Parathyroid adenoma (tissue), 2 donors: ENCODE measurements at regions not wholly inside any gene's neighbourhood (a gene's known extent, or its start where the extent isn't known, plus 50 kb on each side); places are given as distances from the start of the nearest gene placed in this dataset.

Source experiments
- H2AFZ ChIP-seq: fragments of 300-600 bp; sonication (generic); one replicate; pipeline ENCODE4 v1.7.0; 2017; ENCODE audit warnings: antibody characterized with exemption, mild to moderate bottlenecking
- H3K27ac ChIP-seq: fragments of 300-600 bp; sonication (generic); one replicate; pipeline ENCODE4 v1.7.0; 2017
- H3K27me3 ChIP-seq: fragments of 300-600 bp; sonication (generic); one replicate; pipeline ENCODE4 v1.7.0; 2017; ENCODE audit warnings: low read length; ENCODE audit not compliant: control insufficient read depth, insufficient read depth
- H3K36me3 ChIP-seq: fragments of 300-600 bp; sonication (generic); one replicate; pipeline ENCODE4 v1.7.0; 2017; ENCODE audit warnings: low read length; ENCODE audit not compliant: control insufficient read depth, insufficient read depth
- H3K4me1 ChIP-seq: fragments of 300-600 bp; sonication (generic); one replicate; pipeline ENCODE4 v1.7.0; 2017; ENCODE audit warnings: control low read depth
- H3K4me2 ChIP-seq: fragments of 300-600 bp; sonication (generic); one replicate; pipeline ENCODE4 v1.7.0; 2017; ENCODE audit warnings: low read length
- H3K4me3 ChIP-seq: fragments of 300-600 bp; sonication (generic); one replicate; pipeline ENCODE4 v1.7.0; 2017; ENCODE audit warnings: low read depth, low read length
- H3K79me2 ChIP-seq: fragments of 300-600 bp; sonication (generic); one replicate; pipeline ENCODE4 v1.7.0; 2017; ENCODE audit warnings: control low read depth
- H3K9ac ChIP-seq: fragments of 300-600 bp; sonication (generic); one replicate; pipeline ENCODE4 v1.7.0; 2017; ENCODE audit warnings: mild to moderate bottlenecking
- H3K9me3 ChIP-seq: fragments of 300-600 bp; sonication (generic); one replicate; pipeline ENCODE4 v1.7.0; 2017; ENCODE audit warnings: low read length; ENCODE audit not compliant: control insufficient read depth
- TF ChIP-seq, protein P1 (sequence below): fragments of 300-600 bp; sonication (generic); IDR thresholded peaks from one replicate; pipeline ENCODE4 v1.7.0; 2017; ENCODE audit warnings: antibody characterized with exemption, mild to moderate bottlenecking
- donor health status: primary hyperparathyroidism.

DNA sequence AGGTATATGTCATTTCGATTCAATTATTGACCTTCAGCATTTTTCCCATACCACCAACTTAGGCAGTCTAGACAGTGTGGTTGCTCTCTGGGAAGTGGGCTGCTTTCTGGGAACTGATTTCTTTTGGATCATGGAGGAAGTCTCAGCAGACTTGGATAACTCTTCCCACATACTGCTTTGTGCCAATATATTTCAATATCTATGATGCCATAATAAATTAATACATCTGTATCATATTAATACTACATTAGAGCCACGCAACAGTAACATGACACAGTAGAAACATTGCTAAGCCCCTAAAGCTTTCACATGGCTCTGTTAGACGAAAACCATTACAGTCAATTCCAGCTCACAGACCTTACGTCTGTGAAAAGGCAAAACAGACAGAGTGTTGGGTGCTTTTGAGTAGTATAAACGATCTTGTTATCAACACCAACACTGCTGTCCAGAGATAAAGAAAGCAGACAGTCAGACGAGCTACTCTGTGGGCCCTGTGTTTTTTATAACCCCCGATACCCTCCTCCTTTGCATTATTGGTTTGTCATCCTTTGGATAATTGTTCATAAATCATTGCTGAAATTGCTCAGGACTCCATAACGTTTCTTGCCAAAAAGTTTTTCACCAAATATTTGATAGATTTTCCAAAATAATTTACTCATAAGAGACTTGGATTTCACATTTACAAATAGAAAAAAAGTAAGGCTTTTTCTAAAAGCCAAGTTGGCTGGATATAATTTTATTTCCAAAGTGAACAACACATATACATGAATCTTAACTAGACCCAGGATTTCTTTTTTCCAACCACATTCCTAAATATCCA is 439.7 kb downstream of the ADAMTS20 start:
- Histone ChIP-seq H3K4me1 (no peaks in the 10 kb centered on the region), H3K27me3 (no peaks in the 10 kb centered on the region), H3K27ac (no peak overlapping the region), H3K79me2 (no peaks in the 10 kb centered on the region), H3K9ac (no peak overlapping the region), H3K4me2 (no peak overlapping the region), H2AFZ (no peak overlapping the region), H3K36me3 (no peaks in the 10 kb centered on the region), H3K9me3 (no peaks in the 10 kb centered on the region), H3K4me3 (no peak overlapping the region)
- TF ChIP-seq, protein P1, sequence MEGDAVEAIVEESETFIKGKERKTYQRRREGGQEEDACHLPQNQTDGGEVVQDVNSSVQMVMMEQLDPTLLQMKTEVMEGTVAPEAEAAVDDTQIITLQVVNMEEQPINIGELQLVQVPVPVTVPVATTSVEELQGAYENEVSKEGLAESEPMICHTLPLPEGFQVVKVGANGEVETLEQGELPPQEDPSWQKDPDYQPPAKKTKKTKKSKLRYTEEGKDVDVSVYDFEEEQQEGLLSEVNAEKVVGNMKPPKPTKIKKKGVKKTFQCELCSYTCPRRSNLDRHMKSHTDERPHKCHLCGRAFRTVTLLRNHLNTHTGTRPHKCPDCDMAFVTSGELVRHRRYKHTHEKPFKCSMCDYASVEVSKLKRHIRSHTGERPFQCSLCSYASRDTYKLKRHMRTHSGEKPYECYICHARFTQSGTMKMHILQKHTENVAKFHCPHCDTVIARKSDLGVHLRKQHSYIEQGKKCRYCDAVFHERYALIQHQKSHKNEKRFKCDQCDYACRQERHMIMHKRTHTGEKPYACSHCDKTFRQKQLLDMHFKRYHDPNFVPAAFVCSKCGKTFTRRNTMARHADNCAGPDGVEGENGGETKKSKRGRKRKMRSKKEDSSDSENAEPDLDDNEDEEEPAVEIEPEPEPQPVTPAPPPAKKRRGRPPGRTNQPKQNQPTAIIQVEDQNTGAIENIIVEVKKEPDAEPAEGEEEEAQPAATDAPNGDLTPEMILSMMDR, result no peak

DNA sequence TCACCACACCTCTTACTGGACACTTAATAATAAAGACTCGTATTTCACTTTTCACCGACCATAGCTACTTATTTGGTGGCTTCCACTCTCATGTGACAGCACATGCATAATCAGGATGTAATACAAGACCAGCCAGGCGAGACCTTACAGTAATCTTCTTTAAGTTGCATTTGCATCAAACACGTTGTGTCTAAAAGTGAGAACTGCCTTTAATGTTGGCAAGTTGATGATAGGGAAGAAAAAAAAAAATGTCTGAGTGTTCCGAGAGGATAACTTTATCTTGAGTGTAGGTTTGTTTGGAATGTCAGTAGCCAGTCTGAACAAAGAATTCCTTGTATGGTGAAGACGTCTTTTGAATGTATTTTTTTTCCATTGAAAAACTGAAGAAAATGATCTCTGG is 440.4 kb downstream of the ADAMTS20 start:
- Histone ChIP-seq H3K9ac (no peak overlapping the region), H3K4me1 (peaks cover under 1% of the 10 kb centered on the region), H3K27ac (no peak overlapping the region), H3K79me2 (no peaks in the 10 kb centered on the region), H3K9me3 (no peaks in the 10 kb centered on the region), H3K27me3 (no peaks in the 10 kb centered on the region), H3K4me2 (no peak overlapping the region), H3K4me3 (no peak overlapping the region), H3K36me3 (no peaks in the 10 kb centered on the region), H2AFZ (no peak overlapping the region)
- TF ChIP-seq, protein P1, result no peak

DNA sequence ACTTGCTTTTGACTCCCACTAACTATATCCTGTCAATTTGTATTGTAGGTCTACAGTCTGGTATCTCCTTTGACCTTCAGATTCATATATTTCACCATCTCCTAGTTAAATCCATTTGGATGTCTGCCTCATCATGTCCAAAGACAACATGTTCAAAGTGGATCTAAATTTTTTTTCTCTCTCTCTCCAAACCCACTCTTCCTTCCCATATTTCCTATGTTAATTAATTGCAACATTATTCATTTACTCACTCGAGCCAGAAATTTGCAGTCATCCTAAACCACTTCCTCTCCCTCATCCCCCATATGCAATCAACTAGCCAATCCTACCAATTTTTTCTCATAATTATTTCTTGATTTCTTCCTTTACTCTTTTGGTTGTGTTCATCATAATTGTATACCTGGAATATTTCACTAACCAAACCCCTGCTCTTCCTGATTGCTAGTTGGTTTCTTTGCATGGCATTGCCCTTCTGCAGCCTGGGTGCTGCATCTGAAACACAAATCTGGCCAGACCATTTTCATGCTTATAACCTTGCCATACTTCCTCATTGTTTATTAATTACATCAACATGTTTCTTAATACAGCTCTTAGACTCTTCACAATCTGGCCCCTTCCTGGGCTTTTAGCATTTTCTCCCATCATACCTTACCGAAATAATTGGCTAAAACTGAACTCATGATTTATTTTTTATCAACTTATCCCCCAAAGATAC is 442.2 kb downstream of the ADAMTS20 start:
- TF ChIP-seq, protein P1, result no peak
- no peak overlapping the region for H3K4me3 ChIP-seq
- H3K9me3 ChIP-seq, result no peaks in the 10 kb centered on the region
- H2AFZ ChIP-seq, result no peak overlapping the region
- H3K36me3 ChIP-seq, result no peaks in the 10 kb centered on the region
- H3K27ac ChIP-seq, result no peak overlapping the region
- H3K4me1 ChIP-seq, result peaks cover 11% of the 10 kb centered on the region
- no peaks in the 10 kb centered on the region for H3K79me2 ChIP-seq
- H3K9ac ChIP-seq, result no peak overlapping the region
- no peaks in the 10 kb centered on the region for H3K27me3 ChIP-seq
- no peak overlapping the region for H3K4me2 ChIP-seq

DNA sequence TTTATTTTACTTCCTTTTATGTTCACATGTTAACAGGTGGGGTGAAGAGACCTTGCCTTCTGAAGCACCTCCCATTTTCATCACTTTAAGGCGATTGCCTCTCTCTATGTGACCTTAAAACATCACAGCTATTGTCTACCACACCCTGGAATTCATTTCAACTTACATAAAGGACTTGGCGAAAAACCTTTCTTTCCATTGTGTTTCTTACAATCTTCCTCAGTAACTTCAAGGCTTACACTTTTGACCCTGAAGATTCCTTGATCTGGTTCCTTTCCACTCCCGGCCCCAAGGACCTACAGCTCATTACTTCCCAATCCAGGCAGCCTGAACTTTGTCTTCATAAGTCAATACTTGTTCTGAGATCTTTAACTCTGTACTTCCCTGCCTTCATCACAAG is 443.3 kb downstream of the ADAMTS20 start:
- no peak overlapping the region for H3K9ac ChIP-seq
- H3K36me3 ChIP-seq, result no peaks in the 10 kb centered on the region
- H3K79me2 ChIP-seq, result no peaks in the 10 kb centered on the region
- H2AFZ ChIP-seq, result no peak overlapping the region
- H3K27ac ChIP-seq, result no peak overlapping the region
- no peak overlapping the region for H3K4me2 ChIP-seq
- no peaks in the 10 kb centered on the region for H3K27me3 ChIP-seq
- no peaks in the 10 kb centered on the region for H3K9me3 ChIP-seq
- H3K4me1 ChIP-seq, result peaks cover 11% of the 10 kb centered on the region
- no peak overlapping the region for H3K4me3 ChIP-seq
- TF ChIP-seq, protein P1, result no peak
